Neural progenitor cell (in vitro differentiated cells): ENCODE measurements at regions not wholly inside any gene's neighbourhood (a gene's known extent, or its start where the extent isn't known, plus 50 kb on each side); places are given as distances from the start of the nearest gene placed in this dataset.

Experiments
- EZH2 ChIP-seq: fragments of 200-600 bp; sonication (generic); IDR thresholded peaks from 2 replicates; pipeline ENCODE4 v1.6.1; 2017; ENCODE audit warnings: antibody characterized with exemption, mild to moderate bottlenecking, moderate library complexity
- TF ChIP-seq, protein P1 (sequence below): fragments of 200-600 bp; sonication (generic); IDR thresholded peaks from 2 replicates; pipeline ENCODE4 v1.5.1; 2017; ENCODE audit warnings: antibody characterized with exemption, mild to moderate bottlenecking

DNA sequence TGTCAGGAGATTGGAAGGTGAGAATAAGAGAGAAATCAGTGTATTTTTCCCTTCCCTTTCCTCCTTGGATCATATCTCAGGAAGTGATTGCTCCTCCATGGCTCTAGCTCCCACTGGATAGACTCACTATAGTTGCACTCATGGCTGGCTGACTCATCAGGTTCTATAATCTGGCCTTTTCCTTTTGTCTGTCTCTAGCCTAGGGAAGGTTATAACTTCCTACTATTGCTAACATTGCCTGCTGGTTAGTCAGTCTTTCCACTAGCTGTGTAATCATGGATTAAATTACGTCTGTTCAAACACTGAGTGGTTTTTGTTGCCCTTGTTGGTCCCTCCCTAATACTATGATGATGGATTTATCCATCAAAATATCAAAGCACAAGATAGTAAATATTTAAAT, 195.5 kb upstream of the VEGFC start:
- TF ChIP-seq, protein P1, sequence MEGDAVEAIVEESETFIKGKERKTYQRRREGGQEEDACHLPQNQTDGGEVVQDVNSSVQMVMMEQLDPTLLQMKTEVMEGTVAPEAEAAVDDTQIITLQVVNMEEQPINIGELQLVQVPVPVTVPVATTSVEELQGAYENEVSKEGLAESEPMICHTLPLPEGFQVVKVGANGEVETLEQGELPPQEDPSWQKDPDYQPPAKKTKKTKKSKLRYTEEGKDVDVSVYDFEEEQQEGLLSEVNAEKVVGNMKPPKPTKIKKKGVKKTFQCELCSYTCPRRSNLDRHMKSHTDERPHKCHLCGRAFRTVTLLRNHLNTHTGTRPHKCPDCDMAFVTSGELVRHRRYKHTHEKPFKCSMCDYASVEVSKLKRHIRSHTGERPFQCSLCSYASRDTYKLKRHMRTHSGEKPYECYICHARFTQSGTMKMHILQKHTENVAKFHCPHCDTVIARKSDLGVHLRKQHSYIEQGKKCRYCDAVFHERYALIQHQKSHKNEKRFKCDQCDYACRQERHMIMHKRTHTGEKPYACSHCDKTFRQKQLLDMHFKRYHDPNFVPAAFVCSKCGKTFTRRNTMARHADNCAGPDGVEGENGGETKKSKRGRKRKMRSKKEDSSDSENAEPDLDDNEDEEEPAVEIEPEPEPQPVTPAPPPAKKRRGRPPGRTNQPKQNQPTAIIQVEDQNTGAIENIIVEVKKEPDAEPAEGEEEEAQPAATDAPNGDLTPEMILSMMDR, result no peak
- TF ChIP-seq EZH2, result no peak
